Activated CD4-positive, alpha-beta T cell treated with anti-CD3 and anti-CD28 coated beads, Interleukin-2, amount 10 ng/mL, durations not matched to agents 24 days and 14 days (primary cell): ENCODE measurements at regions not wholly inside any gene's neighbourhood (a gene's known extent, or its start where the extent isn't known, plus 50 kb on each side); places are given as distances from the start of the nearest gene placed in this dataset.

Source experiments
- DNase-seq: peaks from one replicate; pipeline ENCODE4 v3.0.0; 2022
- H3K27ac Mint-ChIP-seq: one replicate; pipeline ENCODE4 v1.8.0; 2022; ENCODE audit warnings: mild to moderate bottlenecking, mixed read lengths
- H3K27me3 Mint-ChIP-seq: one replicate; pipeline ENCODE4 v1.8.0; 2022; ENCODE audit warnings: mixed read lengths
- H3K36me3 Mint-ChIP-seq: one replicate; pipeline ENCODE4 v1.8.0; 2022; ENCODE audit warnings: low read depth, mild to moderate bottlenecking, mixed read lengths
- H3K4me1 Mint-ChIP-seq: one replicate; pipeline ENCODE4 v1.8.0; 2021; ENCODE audit warnings: mixed read lengths
- H3K4me3 Mint-ChIP-seq: one replicate; pipeline ENCODE4 v1.8.0; 2022; ENCODE audit warnings: mild to moderate bottlenecking, moderate library complexity, mixed read lengths
- H3K9me3 Mint-ChIP-seq: one replicate; pipeline ENCODE4 v1.8.0; 2021; ENCODE audit warnings: mixed read lengths
- intact Hi-C: fragments of 100-400 bp; cut with micrococcal nuclease; formaldehyde crosslinking; loops from one replicate; pipeline ENCODE4 v1.15.1; 2023

- H3K9me3 Mint-ChIP-seq, result no peaks in the 10 kb centered on the region
- H3K27me3 Mint-ChIP-seq, result no peaks in the 10 kb centered on the region
- no peak overlapping the region for H3K4me3 Mint-ChIP-seq
- H3K4me1 Mint-ChIP-seq, result no peaks in the 10 kb centered on the region
- intact Hi-C loops, result no loop called here
- no peaks in the 10 kb centered on the region for H3K36me3 Mint-ChIP-seq
- H3K27ac Mint-ChIP-seq, result no peak overlapping the region
- no peak for DNase-seq
Observed at GRCh38 chr9:12566404-12567090, 126.6 kb upstream of the TYRP1 start.

GRCh38 chr9:12584656-12585522 is 108.3 kb upstream of the TYRP1 start:
- no peaks in the 10 kb centered on the region for H3K27me3 Mint-ChIP-seq
- H3K4me3 Mint-ChIP-seq, result no peak overlapping the region
- H3K9me3 Mint-ChIP-seq, result peaks cover 5% of the 10 kb centered on the region
- H3K27ac Mint-ChIP-seq, result no peak overlapping the region
- no peak for DNase-seq
- intact Hi-C loops, result no loop called here
- H3K36me3 Mint-ChIP-seq, result no peaks in the 10 kb centered on the region
- no peaks in the 10 kb centered on the region for H3K4me1 Mint-ChIP-seq

GRCh38 chr9:12595400-12595799 is 97.8 kb upstream of the TYRP1 start:
- Mint-ChIP-seq H3K9me3 (no peaks in the 10 kb centered on the region), H3K27ac (no peak overlapping the region), H3K36me3 (no peaks in the 10 kb centered on the region), H3K4me3 (no peak overlapping the region), H3K27me3 (no peaks in the 10 kb centered on the region), H3K4me1 (no peaks in the 10 kb centered on the region)
- no peak for DNase-seq
- intact Hi-C loops, result no loop called here

- intact Hi-C loops, result no loop called here
Observed at GRCh38 chr9:12604164-12604821, 88.9 kb upstream of the TYRP1 start.

GRCh38 chr9:12612211-12612770 is 80.9 kb upstream of the TYRP1 start:
- Mint-ChIP-seq H3K4me1 (no peaks in the 10 kb centered on the region), H3K36me3 (no peaks in the 10 kb centered on the region), H3K27me3 (no peaks in the 10 kb centered on the region), H3K9me3 (peaks cover 6% of the 10 kb centered on the region), H3K4me3 (no peak overlapping the region), H3K27ac (no peak overlapping the region)
- intact Hi-C loops, result no loop called here
- DNase-seq, result no peak

More at GRCh38 chr9:12604164-12604821, 88.9 kb upstream of the TYRP1 start:
- no peaks in the 10 kb centered on the region for H3K36me3 Mint-ChIP-seq
- H3K27me3 Mint-ChIP-seq, result no peaks in the 10 kb centered on the region
- H3K9me3 Mint-ChIP-seq, result peaks cover 3% of the 10 kb centered on the region
- no peak overlapping the region for H3K27ac Mint-ChIP-seq
- no peak for DNase-seq
- no peaks in the 10 kb centered on the region for H3K4me1 Mint-ChIP-seq
- H3K4me3 Mint-ChIP-seq, result no peak overlapping the region

GRCh38 chr9:12613071-12613470 is 80.1 kb upstream of the TYRP1 start:
- Mint-ChIP-seq H3K27me3 (no peaks in the 10 kb centered on the region), H3K4me3 (no peak overlapping the region), H3K4me1 (no peaks in the 10 kb centered on the region), H3K36me3 (no peaks in the 10 kb centered on the region), H3K9me3 (peaks cover 6% of the 10 kb centered on the region), H3K27ac (no peak overlapping the region)
- no peak for DNase-seq
- intact Hi-C loops, result no loop called here

- Mint-ChIP-seq H3K9me3 (peaks cover 6% of the 10 kb centered on the region), H3K4me1 (no peaks in the 10 kb centered on the region), H3K27ac (no peak overlapping the region), H3K36me3 (no peaks in the 10 kb centered on the region), H3K27me3 (no peaks in the 10 kb centered on the region), H3K4me3 (no peak overlapping the region)
- intact Hi-C loops, result no loop called here
- no peak for DNase-seq
Observed at GRCh38 chr9:12614488-12614887, 78.7 kb upstream of the TYRP1 start.

- DNase-seq, result no peak
- Mint-ChIP-seq H3K36me3 (no peaks in the 10 kb centered on the region), H3K9me3 (peaks cover 6% of the 10 kb centered on the region), H3K4me3 (no peak overlapping the region), H3K4me1 (no peaks in the 10 kb centered on the region), H3K27me3 (no peaks in the 10 kb centered on the region), H3K27ac (no peak overlapping the region)
- intact Hi-C loops, result no loop called here
Observed at GRCh38 chr9:12618956-12619355, 74.2 kb upstream of the TYRP1 start.

GRCh38 chr9:12625844-12626243 is 67.3 kb upstream of the TYRP1 start:
- intact Hi-C loops, result no loop called here
- no peaks in the 10 kb centered on the region for H3K4me1 Mint-ChIP-seq
- H3K4me3 Mint-ChIP-seq, result no peak overlapping the region
- no peak for DNase-seq
- H3K9me3 Mint-ChIP-seq, result no peaks in the 10 kb centered on the region
- H3K27me3 Mint-ChIP-seq, result no peaks in the 10 kb centered on the region
- H3K36me3 Mint-ChIP-seq, result no peaks in the 10 kb centered on the region
- H3K27ac Mint-ChIP-seq, result no peak overlapping the region

GRCh38 chr9:12627096-12627495 is 66.1 kb upstream of the TYRP1 start:
- Mint-ChIP-seq H3K9me3 (no peaks in the 10 kb centered on the region), H3K36me3 (no peaks in the 10 kb centered on the region), H3K27me3 (no peaks in the 10 kb centered on the region), H3K4me1 (no peaks in the 10 kb centered on the region), H3K27ac (no peak overlapping the region), H3K4me3 (no peak overlapping the region)
- DNase-seq, result no peak
- intact Hi-C loops, result no loop called here

- no peak for DNase-seq
- Mint-ChIP-seq H3K27ac (no peak overlapping the region), H3K4me1 (no peaks in the 10 kb centered on the region), H3K27me3 (no peaks in the 10 kb centered on the region), H3K36me3 (no peaks in the 10 kb centered on the region), H3K4me3 (no peak overlapping the region), H3K9me3 (no peaks in the 10 kb centered on the region)
- intact Hi-C loops, result no loop called here
Observed at GRCh38 chr9:12628546-12628945, 64.6 kb upstream of the TYRP1 start.

GRCh38 chr9:12629067-12629466 is 64.1 kb upstream of the TYRP1 start:
- Mint-ChIP-seq H3K27me3 (no peaks in the 10 kb centered on the region), H3K9me3 (no peaks in the 10 kb centered on the region), H3K4me3 (no peak overlapping the region), H3K36me3 (no peaks in the 10 kb centered on the region), H3K4me1 (no peaks in the 10 kb centered on the region), H3K27ac (no peak overlapping the region)
- intact Hi-C loops, result no loop called here
- DNase-seq, result no peak

GRCh38 chr9:12631866-12632265 is 61.3 kb upstream of the TYRP1 start:
- Mint-ChIP-seq H3K4me3 (no peak overlapping the region), H3K27me3 (no peaks in the 10 kb centered on the region), H3K9me3 (peaks cover 5% of the 10 kb centered on the region), H3K27ac (no peak overlapping the region), H3K4me1 (no peaks in the 10 kb centered on the region), H3K36me3 (no peaks in the 10 kb centered on the region)
- no peak for DNase-seq
- intact Hi-C loops, result no loop called here
